ENCODE measurements at regions not wholly inside any gene's neighbourhood (a gene's known extent, or its start where the extent isn't known, plus 50 kb on each side); places are given as distances from the start of the nearest gene placed in this dataset.

- TF ChIP-seq CTCF (conservative IDR thresholded peaks at IDR 0.05) (no peak), ZFX (IDR thresholded peaks at IDR 0.05) (no peak)
These were observed 274.6 kb upstream of the ROPN1 start for GRCh38 chr3:124266487-124266886.
